ENCODE measurements at regions not wholly inside any gene's neighbourhood (a gene's known extent, or its start where the extent isn't known, plus 50 kb on each side); places are given as distances from the start of the nearest gene placed in this dataset.

DNA sequence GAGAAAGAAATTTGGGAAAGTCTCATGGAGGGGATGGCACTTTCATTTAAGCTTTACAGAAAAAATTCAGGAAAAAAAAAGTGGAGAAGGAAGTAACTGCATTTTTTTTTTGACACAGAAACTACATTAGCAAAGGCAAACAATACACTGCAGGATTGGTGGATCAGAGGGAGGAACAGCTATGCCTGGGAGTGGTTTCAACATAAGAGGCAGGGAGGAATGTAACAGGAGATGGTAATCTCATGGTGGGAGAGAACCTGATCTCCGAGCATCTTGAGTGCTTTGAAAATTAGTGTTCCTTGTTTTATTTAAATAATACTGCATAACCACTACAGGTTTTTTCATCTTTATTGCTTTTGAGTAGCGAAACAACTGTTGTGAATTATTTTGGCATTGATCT is 249.4 kb downstream of the FAM170A start:
- TF ChIP-seq CTCF (IDR thresholded peaks at IDR 0.05; ENCODE audit: insufficient read depth, low read length, poor library complexity, severe bottlenecking), result no peak
- H3K27me3 ChIP-seq (replicated peaks; ENCODE audit: control insufficient read depth, insufficient read depth, low read length), result no peaks in the 10 kb centered on the region
- no peak for DNase-seq (ENCODE audit: extremely low read depth, insufficient read length)
- H3K4me3 ChIP-seq (replicated peaks; ENCODE audit: low read depth, low read length), result no peak overlapping the region
- H3K36me3 ChIP-seq (ENCODE audit: control insufficient read depth, insufficient read depth, low read length), result no peaks in the 10 kb centered on the region

GRCh38 chr5:119879446-119879845 is 250.1 kb downstream of the FAM170A start:
- no peak for TF ChIP-seq CTCF (IDR thresholded peaks at IDR 0.05; ENCODE audit: insufficient read depth, low read length, poor library complexity, severe bottlenecking)
- DNase-seq (ENCODE audit: extremely low read depth, insufficient read length), result no peak
- H3K27me3 ChIP-seq (replicated peaks; ENCODE audit: control insufficient read depth, insufficient read depth, low read length), result no peaks in the 10 kb centered on the region
- H3K4me3 ChIP-seq (replicated peaks; ENCODE audit: low read depth, low read length), result no peak overlapping the region
- H3K36me3 ChIP-seq (ENCODE audit: control insufficient read depth, insufficient read depth, low read length), result no peaks in the 10 kb centered on the region

DNA sequence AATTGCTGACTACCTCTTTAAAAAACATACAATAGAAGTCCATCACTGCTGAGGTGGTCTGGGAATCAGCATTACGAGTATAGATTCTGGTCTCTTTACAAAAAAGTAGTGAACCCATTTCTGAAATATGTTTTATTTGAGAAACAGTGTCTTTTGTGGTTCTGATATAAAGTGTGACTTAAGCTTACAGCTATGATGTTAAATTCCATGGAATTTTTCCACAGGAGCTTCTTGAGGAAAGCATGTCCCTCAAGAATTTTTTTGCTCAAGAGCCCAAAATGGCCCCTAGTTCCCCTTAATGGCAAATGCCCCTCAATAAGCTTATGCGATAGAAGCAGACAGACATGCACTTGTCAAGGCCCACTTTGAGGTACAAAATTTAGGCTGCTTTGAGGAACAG is 265.7 kb downstream of the FAM170A start:
- Histone ChIP-seq H3K36me3 (ENCODE audit: control insufficient read depth, insufficient read depth, low read length) (no peaks in the 10 kb centered on the region), H3K4me3 (replicated peaks; ENCODE audit: low read depth, low read length) (no peak overlapping the region), H3K27me3 (replicated peaks; ENCODE audit: control insufficient read depth, insufficient read depth, low read length) (no peaks in the 10 kb centered on the region)
- DNase-seq (ENCODE audit: extremely low read depth, insufficient read length), result no peak
- no peak for TF ChIP-seq CTCF (IDR thresholded peaks at IDR 0.05; ENCODE audit: insufficient read depth, low read length, poor library complexity, severe bottlenecking)

DNA sequence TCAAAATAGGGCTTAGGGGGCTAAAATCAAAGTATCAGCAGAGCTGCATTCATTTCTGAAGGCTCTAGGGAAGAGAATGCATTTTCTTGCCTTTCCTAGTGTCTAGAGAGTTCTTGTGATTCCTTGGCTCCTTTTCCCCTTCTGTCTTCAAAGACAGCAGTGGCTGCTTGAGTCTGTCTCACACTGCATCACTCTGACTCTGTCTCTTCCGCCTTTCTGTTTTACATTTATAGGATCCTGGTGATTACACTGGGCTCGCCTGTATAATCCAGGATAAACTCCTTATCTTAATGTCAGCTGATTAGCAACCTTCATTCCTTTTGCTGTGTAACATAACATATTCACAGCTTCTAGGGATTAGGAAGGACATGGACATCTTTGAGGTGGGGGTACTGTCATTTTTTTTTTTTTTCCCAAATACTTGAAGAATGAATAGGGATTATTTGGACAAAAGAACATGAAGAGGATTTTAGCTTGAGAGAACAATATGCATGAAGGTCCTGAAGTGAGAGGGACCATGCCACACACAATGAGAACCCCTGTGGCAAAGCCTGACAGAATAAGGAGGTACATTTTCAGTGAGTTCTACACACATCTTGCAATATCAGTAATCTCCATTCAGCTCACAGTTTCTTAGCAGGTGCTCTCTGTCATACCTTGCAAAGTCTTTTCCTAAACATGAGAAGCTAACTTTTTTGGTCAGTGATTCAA is 267.6 kb downstream of the FAM170A start:
- Histone ChIP-seq H3K27me3 (replicated peaks; ENCODE audit: control insufficient read depth, insufficient read depth, low read length) (no peaks in the 10 kb centered on the region), H3K4me3 (replicated peaks; ENCODE audit: low read depth, low read length) (no peak overlapping the region), H3K36me3 (ENCODE audit: control insufficient read depth, insufficient read depth, low read length) (no peaks in the 10 kb centered on the region)
- TF ChIP-seq CTCF (IDR thresholded peaks at IDR 0.05; ENCODE audit: insufficient read depth, low read length, poor library complexity, severe bottlenecking), result no peak
- no peak for DNase-seq (ENCODE audit: extremely low read depth, insufficient read length)

- H3K4me3 ChIP-seq (replicated peaks; ENCODE audit: low read depth, low read length), result no peak overlapping the region
- TF ChIP-seq CTCF (IDR thresholded peaks at IDR 0.05; ENCODE audit: insufficient read depth, low read length, poor library complexity, severe bottlenecking), result no peak
- H3K36me3 ChIP-seq (ENCODE audit: control insufficient read depth, insufficient read depth, low read length), result no peaks in the 10 kb centered on the region
- no peak for DNase-seq (ENCODE audit: extremely low read depth, insufficient read length)
- H3K27me3 ChIP-seq (replicated peaks; ENCODE audit: control insufficient read depth, insufficient read depth, low read length), result no peaks in the 10 kb centered on the region
Measured at GRCh38 chr5:119897537-119898370, 268.4 kb downstream of the FAM170A start.

All from GM06990 (cell line).